H1 (cell line): ENCODE measurements at regions not wholly inside any gene's neighbourhood (a gene's known extent, or its start where the extent isn't known, plus 50 kb on each side); places are given as distances from the start of the nearest gene placed in this dataset.

ENCODE experiments used
- BACH1 ChIP-seq: IDR thresholded peaks from 2 replicates; pipeline ENCODE4 v1.6.1; 2012; ENCODE audit warnings: low read length, improper control_type of control experiment
- CHD7 ChIP-seq: fragments of 300-600 bp; sonication (generic); IDR thresholded peaks from 2 replicates; pipeline ENCODE4 v1.7.1; 2012; ENCODE audit warnings: low read length, moderate library complexity, mild to moderate bottlenecking, inconsistent platforms; ENCODE audit not compliant: insufficient replicate concordance

- no peak for TF ChIP-seq CHD7
- TF ChIP-seq BACH1: no peak
Measured at GRCh38 chr22:48609279-48609865, 1218.3 kb downstream of the BRD1 start (continued).
